ENCODE measurements at regions not wholly inside any gene's neighbourhood (a gene's known extent, or its start where the extent isn't known, plus 50 kb on each side); places are given as distances from the start of the nearest gene placed in this dataset.

GRCh38 chr7:41633690-41634089, 69.2 kb downstream of the INHBA start:
- no peak for DNase-seq

GRCh38 chr7:41630741-41631140, 72.1 kb downstream of the INHBA start:
- DNase-seq, result no peak

GRCh38 chr7:41629711-41630111, 73.2 kb downstream of the INHBA start:
- peak; percentile 18 for DNase-seq

- DNase-seq, result no peak
Measured at GRCh38 chr7:41628901-41629300, 74.0 kb downstream of the INHBA start.

- no peak for DNase-seq
Measured at GRCh38 chr7:41627645-41628298, 75.1 kb downstream of the INHBA start.

- peak; percentile 49 for DNase-seq
Measured at GRCh38 chr7:41624818-41625217, 78.1 kb downstream of the INHBA start.

- DNase-seq, result no peak
Measured at GRCh38 chr7:41621953-41622831, 80.7 kb downstream of the INHBA start.

GRCh38 chr7:41617987-41618386, 84.9 kb downstream of the INHBA start:
- no peak for DNase-seq

- no peak for DNase-seq
Measured at GRCh38 chr7:41612798-41613197, 90.1 kb downstream of the INHBA start.

GRCh38 chr7:41612386-41612785, 90.5 kb downstream of the INHBA start:
- no peak for DNase-seq

GRCh38 chr7:41608447-41608846, 94.4 kb downstream of the INHBA start:
- DNase-seq, result no peak

- no peak for DNase-seq
Measured at GRCh38 chr7:41603985-41604384, 98.9 kb downstream of the INHBA start.

GRCh38 chr7:41599760-41600159, 103.1 kb downstream of the INHBA start:
- no peak for DNase-seq

- DNase-seq, result no peak
Measured at GRCh38 chr7:41592794-41593193, 110.1 kb downstream of the INHBA start.

- no peak for DNase-seq
Measured at GRCh38 chr7:41592236-41592635, 110.7 kb downstream of the INHBA start.

GRCh38 chr7:41590986-41591385, 111.9 kb downstream of the INHBA start:
- DNase-seq, result no peak

GRCh38 chr7:41588341-41588740, 114.5 kb downstream of the INHBA start:
- DNase-seq, result no peak

- no peak for DNase-seq
Measured at GRCh38 chr7:41586931-41587640, 115.8 kb downstream of the INHBA start.

GRCh38 chr7:41584746-41585145, 118.1 kb downstream of the INHBA start:
- DNase-seq, result peak; percentile 62

- DNase-seq, result no peak
Measured at GRCh38 chr7:41582116-41582515, 120.8 kb downstream of the INHBA start.

- DNase-seq, result no peak
Measured at GRCh38 chr7:41581041-41581440, 121.8 kb downstream of the INHBA start.

- peak; percentile 96 for DNase-seq
Measured at GRCh38 chr7:41579961-41580935, 122.6 kb downstream of the INHBA start.

All from HCEC 1CT (cell line).